ENCODE measurements at regions not wholly inside any gene's neighbourhood (a gene's known extent, or its start where the extent isn't known, plus 50 kb on each side); places are given as distances from the start of the nearest gene placed in this dataset.

DNA sequence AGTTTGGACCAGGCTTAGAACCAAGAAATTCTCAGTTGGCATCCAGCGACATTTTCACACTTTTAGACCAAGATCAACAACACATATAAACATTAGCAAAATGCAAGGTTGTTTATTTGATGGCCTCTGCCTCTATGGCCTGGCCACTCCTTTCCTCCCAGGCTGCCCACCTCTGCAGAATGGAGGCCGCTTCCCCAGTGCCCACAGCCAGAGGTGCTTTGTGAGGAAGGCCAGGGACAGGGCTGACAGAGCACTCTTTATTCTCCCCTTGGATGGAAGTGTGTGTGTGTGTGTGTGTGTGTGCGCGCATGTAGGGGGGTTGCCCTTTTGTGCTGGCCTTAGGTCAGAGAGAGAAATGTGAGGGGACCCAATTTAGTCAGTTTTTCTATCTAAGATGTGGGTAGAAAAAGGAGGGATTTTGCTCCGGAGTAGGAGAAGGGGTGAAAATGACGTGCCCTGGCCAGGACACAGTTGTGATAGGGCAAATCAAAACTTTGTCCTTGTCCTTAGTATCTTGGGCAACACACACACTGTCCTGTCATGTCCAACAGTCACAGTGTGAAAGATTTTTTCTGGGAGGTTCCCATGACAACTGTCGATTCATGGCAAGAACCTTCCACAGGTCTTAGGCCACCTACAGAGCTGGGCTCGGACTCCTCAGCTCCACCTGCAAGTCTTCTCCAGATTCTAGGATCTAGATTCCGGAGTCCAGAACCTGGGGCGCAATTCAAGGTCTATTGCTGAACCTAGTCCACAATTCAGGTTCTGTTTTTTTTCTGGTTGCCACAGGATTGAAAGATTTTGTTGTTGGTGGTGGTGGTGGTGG is 104.9 kb upstream of the SLC2A1 start:
- no peaks in the 10 kb centered on the region for H3K36me3 ChIP-seq
- peaks cover 31% of the 10 kb centered on the region for H3K4me1 ChIP-seq
- intact Hi-C loops (cut with DNase I) = no loop called here
- no peaks in the 10 kb centered on the region for H3K27me3 ChIP-seq
- H3K4me3 ChIP-seq = no peak overlapping the region
- no peak overlapping the region for H3K27ac ChIP-seq
- no peak for TF ChIP-seq POLR2AphosphoS5 (IDR thresholded peaks at IDR 0.05; ENCODE audit: insufficient read depth in 1 of 2, low read depth in 1 of 2)
- TF ChIP-seq POLR2A (IDR thresholded peaks at IDR 0.05) = no peak
- TF ChIP-seq, protein P1, sequence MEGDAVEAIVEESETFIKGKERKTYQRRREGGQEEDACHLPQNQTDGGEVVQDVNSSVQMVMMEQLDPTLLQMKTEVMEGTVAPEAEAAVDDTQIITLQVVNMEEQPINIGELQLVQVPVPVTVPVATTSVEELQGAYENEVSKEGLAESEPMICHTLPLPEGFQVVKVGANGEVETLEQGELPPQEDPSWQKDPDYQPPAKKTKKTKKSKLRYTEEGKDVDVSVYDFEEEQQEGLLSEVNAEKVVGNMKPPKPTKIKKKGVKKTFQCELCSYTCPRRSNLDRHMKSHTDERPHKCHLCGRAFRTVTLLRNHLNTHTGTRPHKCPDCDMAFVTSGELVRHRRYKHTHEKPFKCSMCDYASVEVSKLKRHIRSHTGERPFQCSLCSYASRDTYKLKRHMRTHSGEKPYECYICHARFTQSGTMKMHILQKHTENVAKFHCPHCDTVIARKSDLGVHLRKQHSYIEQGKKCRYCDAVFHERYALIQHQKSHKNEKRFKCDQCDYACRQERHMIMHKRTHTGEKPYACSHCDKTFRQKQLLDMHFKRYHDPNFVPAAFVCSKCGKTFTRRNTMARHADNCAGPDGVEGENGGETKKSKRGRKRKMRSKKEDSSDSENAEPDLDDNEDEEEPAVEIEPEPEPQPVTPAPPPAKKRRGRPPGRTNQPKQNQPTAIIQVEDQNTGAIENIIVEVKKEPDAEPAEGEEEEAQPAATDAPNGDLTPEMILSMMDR (IDR thresholded peaks at IDR 0.05) = no peak
- DNase-seq (ENCODE audit: extremely low spot score in 2 of 2) = no peak
- H3K9me3 ChIP-seq = no peaks in the 10 kb centered on the region

DNA sequence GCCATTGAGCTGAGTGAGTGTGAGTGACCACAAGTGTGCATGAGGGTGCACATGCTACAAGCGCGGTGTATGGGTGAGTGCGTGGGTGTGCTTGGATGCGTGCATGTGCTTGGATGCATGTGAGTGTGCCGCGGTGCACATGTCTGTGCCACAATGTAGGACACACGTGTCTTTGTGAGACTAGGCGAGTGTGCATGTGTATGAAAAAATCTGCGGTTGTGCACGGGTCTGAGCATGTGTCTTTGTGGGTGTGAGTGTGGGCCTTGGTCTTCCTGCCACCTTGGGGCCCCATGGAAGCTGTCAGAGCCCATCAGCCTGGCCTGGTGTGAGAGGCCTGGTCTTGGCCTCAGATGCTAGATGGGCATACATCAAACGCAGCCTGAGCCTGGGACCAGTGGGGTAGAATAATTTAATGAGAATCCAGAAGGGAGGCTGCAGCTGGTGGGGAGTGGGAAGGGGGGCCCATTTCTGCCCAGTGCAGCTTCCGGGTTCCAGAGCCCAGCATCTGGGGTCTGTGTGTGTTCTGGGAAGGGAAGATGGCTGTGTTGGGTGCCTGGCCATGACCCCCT is 103.9 kb upstream of the SLC2A1 start:
- Histone ChIP-seq H3K36me3 (no peaks in the 10 kb centered on the region), H3K27ac (no peak overlapping the region), H3K9me3 (no peaks in the 10 kb centered on the region), H3K4me1 (peaks cover 31% of the 10 kb centered on the region), H3K27me3 (no peaks in the 10 kb centered on the region), H3K4me3 (no peak overlapping the region)
- intact Hi-C loops (cut with DNase I) = no loop called here
- TF ChIP-seq, protein P1 (IDR thresholded peaks at IDR 0.05) = no peak
- TF ChIP-seq POLR2A (IDR thresholded peaks at IDR 0.05) = no peak
- TF ChIP-seq POLR2AphosphoS5 (IDR thresholded peaks at IDR 0.05; ENCODE audit: insufficient read depth in 1 of 2, low read depth in 1 of 2) = no peak
- DNase-seq (ENCODE audit: extremely low spot score in 2 of 2) = no peak

DNA sequence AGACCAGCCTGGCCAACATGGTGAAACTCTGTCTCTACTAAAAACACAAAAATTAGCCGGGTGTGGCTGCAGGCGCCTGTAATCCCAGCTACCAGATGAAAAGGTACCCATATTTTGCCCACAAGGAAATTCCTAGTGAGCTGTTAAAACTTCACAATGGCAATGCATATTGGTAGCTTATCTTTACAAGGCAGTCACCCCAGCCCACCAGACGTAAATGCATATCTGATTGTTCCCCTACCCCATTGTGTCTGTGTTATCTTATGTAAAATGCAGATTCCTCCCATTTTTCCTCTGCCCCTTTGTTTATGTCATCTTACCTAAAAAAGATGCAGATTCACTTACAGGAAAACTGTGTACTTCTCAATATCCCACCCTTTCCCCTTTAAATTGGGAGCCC is 103.1 kb upstream of the SLC2A1 start:
- DNase-seq (ENCODE audit: extremely low spot score in 2 of 2) = no peak
- TF ChIP-seq, protein P1 (IDR thresholded peaks at IDR 0.05) = no peak
- TF ChIP-seq POLR2A (IDR thresholded peaks at IDR 0.05) (no peak), POLR2AphosphoS5 (IDR thresholded peaks at IDR 0.05; ENCODE audit: insufficient read depth in 1 of 2, low read depth in 1 of 2) (no peak)
- H3K27me3 ChIP-seq = no peaks in the 10 kb centered on the region
- no peaks in the 10 kb centered on the region for H3K9me3 ChIP-seq
- H3K4me1 ChIP-seq = peaks cover 30% of the 10 kb centered on the region
- no peak overlapping the region for H3K27ac ChIP-seq
- no peak overlapping the region for H3K4me3 ChIP-seq
- H3K36me3 ChIP-seq = no peaks in the 10 kb centered on the region
- intact Hi-C loops (cut with DNase I) = no loop called here

GRCh38 chr1:43059640-43060574 is 101.2 kb upstream of the SLC2A1 start:
- intact Hi-C loops (cut with DNase I) = no loop called here
- Histone ChIP-seq H3K36me3 (no peaks in the 10 kb centered on the region), H3K4me1 (peaks cover 43% of the 10 kb centered on the region), H3K27ac (peak overlapping the region; percentile 90), H3K4me3 (no peak overlapping the region), H3K27me3 (no peaks in the 10 kb centered on the region), H3K9me3 (no peaks in the 10 kb centered on the region)
- peak in 1 of 2 donors; percentile 22 for DNase-seq (ENCODE audit: extremely low spot score in 2 of 2)
- TF ChIP-seq POLR2AphosphoS5 (IDR thresholded peaks at IDR 0.05; ENCODE audit: insufficient read depth in 1 of 2, low read depth in 1 of 2) (no peak), POLR2A (IDR thresholded peaks at IDR 0.05) (no peak)
- TF ChIP-seq, protein P1 (IDR thresholded peaks at IDR 0.05) = no peak

All from vagina (tissue), 2 donors.